H1 (cell line): ENCODE measurements at regions not wholly inside any gene's neighbourhood (a gene's known extent, or its start where the extent isn't known, plus 50 kb on each side); places are given as distances from the start of the nearest gene placed in this dataset.

Source experiments
- KDM1A ChIP-seq: fragments of 200-600, 300-600 bp; sonication (generic); IDR thresholded peaks from 2 replicates; pipeline ENCODE4 v1.7.1; 2016; ENCODE audit warnings: mild to moderate bottlenecking, low read length, borderline replicate concordance
- NRF1 ChIP-seq: IDR thresholded peaks from 2 replicates; pipeline ENCODE4 v1.6.1; 2011; ENCODE audit warnings: mild to moderate bottlenecking, low read depth, low read length, improper control_type of control experiment

DNA sequence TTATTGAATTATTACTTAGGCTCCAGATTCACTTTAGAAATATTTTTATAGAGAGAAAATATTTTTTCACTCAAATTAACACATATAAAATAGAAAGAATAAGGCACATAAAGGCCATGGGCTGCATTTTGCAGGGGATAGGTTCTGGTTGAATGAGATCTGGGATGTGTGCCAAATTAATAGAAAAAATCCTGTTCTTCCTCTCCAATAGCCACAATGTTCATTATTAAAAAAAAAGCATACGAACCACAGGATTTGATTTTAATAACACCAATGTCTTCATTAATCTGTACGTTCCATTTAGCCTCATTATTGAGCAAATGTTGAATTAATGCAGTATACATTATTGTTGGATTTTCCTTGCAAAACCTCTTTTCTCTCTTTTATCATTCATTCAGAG, 622.8 kb upstream of the AGTR1 start:
- TF ChIP-seq NRF1 (no peak), KDM1A (no peak)
